H9 (cell line): ENCODE measurements at regions not wholly inside any gene's neighbourhood (a gene's known extent, or its start where the extent isn't known, plus 50 kb on each side); places are given as distances from the start of the nearest gene placed in this dataset.

Experiments used
- DNase-seq: peaks from one replicate; pipeline ENCODE4 v3.0.0-alpha.2; 2017
- H2AFZ ChIP-seq: one replicate; pipeline ENCODE4 v1.6.1; 2013; ENCODE audit warnings: mild to moderate bottlenecking, low read length, control low read depth, moderate library complexity
- H2AK5ac ChIP-seq: 2 replicates; pipeline ENCODE4 v1.6.1; 2013; ENCODE audit warnings: low read length, control low read depth, mixed read lengths; ENCODE audit not compliant: insufficient read length
- H2BK120ac ChIP-seq: one replicate; pipeline ENCODE4 v1.6.1; 2013; ENCODE audit warnings: low read depth, mild to moderate bottlenecking, low read length, control low read depth, inconsistent platforms; ENCODE audit not compliant: poor library complexity, severe bottlenecking
- H2BK12ac ChIP-seq: 2 replicates; pipeline ENCODE4 v1.6.1; 2013; ENCODE audit warnings: low read length, control low read depth, mixed read lengths, low read depth; ENCODE audit not compliant: insufficient read length
- H2BK15ac ChIP-seq: 2 replicates; pipeline ENCODE4 v1.6.1; 2013; ENCODE audit warnings: low read depth, low read length, control low read depth
- H2BK20ac ChIP-seq: one replicate; pipeline ENCODE4 v1.6.1; 2013; ENCODE audit warnings: low read depth, mild to moderate bottlenecking, low read length, control low read depth, inconsistent platforms; ENCODE audit not compliant: poor library complexity, severe bottlenecking
- H2BK5ac ChIP-seq: 2 replicates; pipeline ENCODE4 v1.6.1; 2013; ENCODE audit warnings: low read length, control low read depth, mixed read lengths; ENCODE audit not compliant: insufficient read length
- H3K14ac ChIP-seq: 2 replicates; pipeline ENCODE4 v1.6.1; 2013; ENCODE audit warnings: low read length, control low read depth; ENCODE audit not compliant: insufficient read depth
- H3K18ac ChIP-seq: 2 replicates; pipeline ENCODE4 v1.6.1; 2013; ENCODE audit warnings: low read depth, mild to moderate bottlenecking, mixed read lengths, low read length, control low read depth; ENCODE audit not compliant: insufficient read length
- H3K23ac ChIP-seq: 2 replicates; pipeline ENCODE4 v1.6.1; 2013; ENCODE audit warnings: low read length, control low read depth, mixed read lengths, low read depth; ENCODE audit not compliant: insufficient read length
- H3K23me2 ChIP-seq: 2 replicates; pipeline ENCODE4 v1.6.1; 2013; ENCODE audit warnings: low read depth, mild to moderate bottlenecking, mixed read lengths, low read length, control low read depth; ENCODE audit not compliant: insufficient read length, poor library complexity, severe bottlenecking
- H3K27ac ChIP-seq: 2 replicates; pipeline ENCODE4 v1.5.1; 2013; ENCODE audit warnings: low read length, control low read depth, mixed read lengths, low read depth; ENCODE audit not compliant: insufficient read length
- H3K27me3 ChIP-seq: 2 replicates; pipeline ENCODE4 v1.6.1; 2013; ENCODE audit warnings: low read length, control low read depth, inconsistent platforms; ENCODE audit not compliant: insufficient read depth
- H3K4ac ChIP-seq: 2 replicates; pipeline ENCODE4 v1.6.1; 2013; ENCODE audit warnings: low read depth, mild to moderate bottlenecking, control low read depth, inconsistent platforms, low read length, moderate library complexity
- H3K4me1 ChIP-seq: 2 replicates; pipeline ENCODE4 v1.6.1; 2013; ENCODE audit warnings: low read length, control low read depth, inconsistent platforms; ENCODE audit not compliant: insufficient read depth
- H3K4me2 ChIP-seq: 2 replicates; pipeline ENCODE4 v1.6.1; 2013; ENCODE audit warnings: low read length, control low read depth, mixed read lengths; ENCODE audit not compliant: insufficient read length, insufficient read depth
- H3K56ac ChIP-seq: 2 replicates; pipeline ENCODE4 v1.6.1; 2013; ENCODE audit warnings: low read depth, mild to moderate bottlenecking, mixed read lengths, low read length, control low read depth; ENCODE audit not compliant: insufficient read length
- H3K79me1 ChIP-seq: 2 replicates; pipeline ENCODE4 v1.6.1; 2013; ENCODE audit warnings: low read depth, mild to moderate bottlenecking, moderate library complexity, low read length, control low read depth, inconsistent platforms; ENCODE audit not compliant: insufficient read depth, poor library complexity, severe bottlenecking
- H3K79me2 ChIP-seq: 2 replicates; pipeline ENCODE4 v1.6.1; 2013; ENCODE audit warnings: low read length, control low read depth, inconsistent platforms; ENCODE audit not compliant: insufficient read depth
- H3K9ac ChIP-seq: 2 replicates; pipeline ENCODE4 v1.6.1; 2013; ENCODE audit warnings: low read length, control low read depth, mixed read lengths; ENCODE audit not compliant: insufficient read length; ENCODE audit errors: extremely low read depth
- H3K9me3 ChIP-seq: one replicate; pipeline ENCODE4 v1.6.1; 2013; ENCODE audit warnings: low read depth, low read length, inconsistent platforms; ENCODE audit not compliant: control insufficient read depth
- H3T11ph ChIP-seq: one replicate; pipeline ENCODE4 v1.6.1; 2013; ENCODE audit warnings: mild to moderate bottlenecking, low read length, control low read depth, inconsistent platforms
- H4K20me1 ChIP-seq: one replicate; pipeline ENCODE4 v1.6.1; 2013; ENCODE audit not compliant: control insufficient read depth, insufficient read length, insufficient read depth
- H4K5ac ChIP-seq: 2 replicates; pipeline ENCODE4 v1.6.1; 2013; ENCODE audit warnings: low read depth, mild to moderate bottlenecking, mixed read lengths, low read length, control low read depth; ENCODE audit not compliant: insufficient read length
- H4K8ac ChIP-seq: replicated peaks from 2 replicates; pipeline ENCODE4 v1.6.1; 2013; ENCODE audit warnings: low read length, control low read depth, mixed read lengths, low read depth; ENCODE audit not compliant: insufficient read length
- H4K91ac ChIP-seq: 2 replicates; pipeline ENCODE4 v1.6.1; 2013; ENCODE audit warnings: low read depth, mild to moderate bottlenecking, moderate library complexity, mixed read lengths, low read length, control low read depth; ENCODE audit not compliant: insufficient read length
- H3K27ac Mint-ChIP-seq, 3 experiments: 2 replicates in 2 of 3; 3 replicates in 1 of 3; pipeline ENCODE4 v1.8.0; 2020 to 2021; ENCODE audit warnings: mixed read lengths in 3 of 3, mild to moderate bottlenecking in 1 of 3, moderate library complexity in 1 of 3
- H3K27me3 Mint-ChIP-seq: 2 replicates; pipeline ENCODE4 v1.8.0; 2021; ENCODE audit warnings: low read depth, mild to moderate bottlenecking, moderate library complexity, mixed read lengths
- H3K36me3 Mint-ChIP-seq, 3 experiments: 2 replicates in 2 of 3; 3 replicates in 1 of 3; pipeline ENCODE4 v1.8.0; 2020 to 2021; ENCODE audit warnings: low read depth in 3 of 3, mixed read lengths in 3 of 3; ENCODE audit not compliant: insufficient read depth in 1 of 3
- H3K4me1 Mint-ChIP-seq, 2 experiments: 2 replicates each; pipeline ENCODE4 v1.8.0; 2020; ENCODE audit warnings: mixed read lengths in 2 of 2
- H3K4me3 Mint-ChIP-seq, 2 experiments: 2 replicates in 1 of 2; 3 replicates in 1 of 2; pipeline ENCODE4 v1.8.0; 2020 to 2021; ENCODE audit warnings: mild to moderate bottlenecking in 2 of 2, mixed read lengths in 2 of 2, moderate library complexity in 1 of 2
- H3K9me3 Mint-ChIP-seq, 2 experiments: 2 replicates in 1 of 2; 3 replicates in 1 of 2; pipeline ENCODE4 v1.8.0; 2020; ENCODE audit warnings: mild to moderate bottlenecking in 2 of 2, mixed read lengths in 2 of 2, moderate library complexity in 1 of 2
- WGBS: extraction: QIAGEN DNeasy Blood & Tissue Kit; methylation state at CpG from one replicate; pipeline ENCODE4 v1.1.7; 2013; ENCODE audit warnings: missing lambda C conversion rate, low lambda C conversion rate, mixed read lengths; ENCODE audit not compliant: insufficient read length; ENCODE audit errors: extremely low coverage; 5-methylcytosine and 5-hydroxymethylcytosine counted together
- TF ChIP-seq, protein P1 (sequence below): fragments of 200-600 bp; sonication (generic); conservative IDR thresholded peaks from 3 replicates; pipeline ENCODE4 v1.8.0; 2021; ENCODE audit warnings: antibody characterized with exemption, mild to moderate bottlenecking

DNA sequence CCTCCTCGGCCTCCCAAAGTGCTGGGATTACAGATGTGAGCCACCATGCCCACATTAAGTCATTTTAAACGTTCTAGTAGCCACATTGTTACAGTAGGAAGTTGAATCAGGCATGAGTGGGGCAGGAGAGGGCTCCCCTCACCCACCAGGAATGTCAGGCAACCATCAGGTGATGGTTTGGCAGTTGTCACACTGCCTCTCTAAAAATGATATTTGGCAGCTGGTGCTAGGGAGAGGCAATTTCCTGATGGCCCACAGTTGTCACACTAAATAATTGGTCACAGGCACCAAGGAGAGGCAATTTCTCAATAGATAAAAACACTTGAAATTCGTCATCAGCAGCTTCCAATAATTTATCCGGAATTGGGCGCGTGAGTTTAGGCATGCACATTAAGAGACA lies 79.2 kb upstream of the ABHD2 start:
- Histone ChIP-seq H4K91ac (no peak overlapping the region), H3K27me3 (no peaks in the 10 kb centered on the region), H3K4me1 (no peaks in the 10 kb centered on the region; the same call in 1 of the 2 replicates), H2BK15ac (no peak overlapping the region), H4K20me1 (no peaks in the 10 kb centered on the region), H3K4me2 (no peak overlapping the region), H3K56ac (no peak overlapping the region), H3K4ac (no peak overlapping the region), H2BK12ac (no peak overlapping the region), H2BK20ac (no peak overlapping the region), H3T11ph (no peak overlapping the region), H3K18ac (no peak overlapping the region), H2AFZ (no peak overlapping the region), H2AK5ac (no peak overlapping the region), H2BK5ac (no peak overlapping the region), H3K27ac (no peak overlapping the region), H3K23ac (no peak overlapping the region), H3K9ac (no peak overlapping the region), H4K8ac (no peak overlapping the region), H3K23me2 (no peaks in the 10 kb centered on the region), H3K9me3 (no peaks in the 10 kb centered on the region), H3K14ac (no peak overlapping the region), H4K5ac (no peak overlapping the region), H3K79me2 (no peaks in the 10 kb centered on the region), H3K79me1 (no peaks in the 10 kb centered on the region), H2BK120ac (no peak overlapping the region)
- Mint-ChIP-seq H3K36me3 (peaks cover 12 to 19% (median 18%) of the 10 kb centered on the region in 3 experiments), H3K27me3 (peaks cover 5% of the 10 kb centered on the region), H3K4me3 (no peak overlapping the region), H3K27ac (no peak overlapping the region; a peak in 1 of 7 replicates), H3K9me3 (peaks cover 15 to 18% of the 10 kb centered on the region in 2 experiments), H3K4me1 (peaks cover 10% of the 10 kb centered on the region in 2 experiments)
- TF ChIP-seq, protein P1, sequence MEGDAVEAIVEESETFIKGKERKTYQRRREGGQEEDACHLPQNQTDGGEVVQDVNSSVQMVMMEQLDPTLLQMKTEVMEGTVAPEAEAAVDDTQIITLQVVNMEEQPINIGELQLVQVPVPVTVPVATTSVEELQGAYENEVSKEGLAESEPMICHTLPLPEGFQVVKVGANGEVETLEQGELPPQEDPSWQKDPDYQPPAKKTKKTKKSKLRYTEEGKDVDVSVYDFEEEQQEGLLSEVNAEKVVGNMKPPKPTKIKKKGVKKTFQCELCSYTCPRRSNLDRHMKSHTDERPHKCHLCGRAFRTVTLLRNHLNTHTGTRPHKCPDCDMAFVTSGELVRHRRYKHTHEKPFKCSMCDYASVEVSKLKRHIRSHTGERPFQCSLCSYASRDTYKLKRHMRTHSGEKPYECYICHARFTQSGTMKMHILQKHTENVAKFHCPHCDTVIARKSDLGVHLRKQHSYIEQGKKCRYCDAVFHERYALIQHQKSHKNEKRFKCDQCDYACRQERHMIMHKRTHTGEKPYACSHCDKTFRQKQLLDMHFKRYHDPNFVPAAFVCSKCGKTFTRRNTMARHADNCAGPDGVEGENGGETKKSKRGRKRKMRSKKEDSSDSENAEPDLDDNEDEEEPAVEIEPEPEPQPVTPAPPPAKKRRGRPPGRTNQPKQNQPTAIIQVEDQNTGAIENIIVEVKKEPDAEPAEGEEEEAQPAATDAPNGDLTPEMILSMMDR = no peak
- WGBS = no CpG with 5 or more reads among the region's 6 CpGs
- DNase-seq = no peak
